Endodermal cell (in vitro differentiated cells): ENCODE measurements at regions not wholly inside any gene's neighbourhood (a gene's known extent, or its start where the extent isn't known, plus 50 kb on each side); places are given as distances from the start of the nearest gene placed in this dataset.

ENCODE experiments used
- DNase-seq: peaks from one replicate; pipeline ENCODE4 v3.0.0-alpha.2; 2017
- H3K27ac ChIP-seq: 2 replicates; pipeline ENCODE4 v1.5.1; 2013; ENCODE audit warnings: mild to moderate bottlenecking, low read depth, low read length, moderate library complexity
- H3K27me3 ChIP-seq: 2 replicates; pipeline ENCODE4 v1.6.1; 2013; ENCODE audit warnings: mild to moderate bottlenecking, low read length, moderate library complexity; ENCODE audit not compliant: insufficient read depth, control insufficient read depth, poor library complexity, severe bottlenecking
- H3K36me3 ChIP-seq: 2 replicates; pipeline ENCODE4 v1.7.0; 2013; ENCODE audit warnings: mild to moderate bottlenecking, low read length, moderate library complexity; ENCODE audit not compliant: control insufficient read depth, insufficient read depth
- H3K4me1 ChIP-seq: one replicate; pipeline ENCODE4 v1.7.0; 2013; ENCODE audit warnings: low read length; ENCODE audit not compliant: control insufficient read depth, insufficient read depth
- H3K4me3 ChIP-seq: 2 replicates; pipeline ENCODE4 v1.5.1; 2013; ENCODE audit warnings: mild to moderate bottlenecking, low read length, moderate library complexity
- H3K9ac ChIP-seq: 2 replicates; pipeline ENCODE4 v1.6.1; 2013; ENCODE audit warnings: mild to moderate bottlenecking, low read length, moderate library complexity; ENCODE audit not compliant: poor library complexity, severe bottlenecking; ENCODE audit errors: extremely low read depth
- H3K9me3 ChIP-seq: 2 replicates; pipeline ENCODE4 v1.6.1; 2013; ENCODE audit warnings: mild to moderate bottlenecking, low read length, moderate library complexity; ENCODE audit not compliant: control insufficient read depth
- H3K27ac Mint-ChIP-seq: 2 replicates; pipeline ENCODE4 v1.8.0; 2020; ENCODE audit warnings: mixed read lengths
- H3K27me3 Mint-ChIP-seq: 2 replicates; pipeline ENCODE4 v1.8.0; 2021; ENCODE audit warnings: mild to moderate bottlenecking, mixed read lengths; ENCODE audit not compliant: insufficient read depth
- H3K36me3 Mint-ChIP-seq: 2 replicates; pipeline ENCODE4 v1.8.0; 2020; ENCODE audit warnings: low read depth, mixed read lengths
- H3K4me1 Mint-ChIP-seq: 2 replicates; pipeline ENCODE4 v1.8.0; 2020; ENCODE audit warnings: mixed read lengths
- H3K4me3 Mint-ChIP-seq: 2 replicates; pipeline ENCODE4 v1.8.0; 2020; ENCODE audit warnings: mild to moderate bottlenecking, moderate library complexity, mixed read lengths
- H3K9me3 Mint-ChIP-seq: 2 replicates; pipeline ENCODE4 v1.8.0; 2020; ENCODE audit warnings: mild to moderate bottlenecking, mixed read lengths
- WGBS, 2 experiments: methylation state at CpG; one replicate each; pipeline versions ENCODE4 v1.1.5 to v1.1.7; 2013; ENCODE audit warnings: missing lambda C conversion rate in 2 of 2, mixed read lengths in 1 of 2; ENCODE audit not compliant: insufficient coverage in 1 of 2, insufficient read length in 1 of 2; 5-methylcytosine and 5-hydroxymethylcytosine counted together
- TF ChIP-seq, protein P1 (sequence below): fragments of 200-600 bp; sonication (generic); conservative IDR thresholded peaks from 2 replicates; pipeline ENCODE4 v1.5.0; 2021; ENCODE audit warnings: antibody characterized with exemption, mild to moderate bottlenecking

DNA sequence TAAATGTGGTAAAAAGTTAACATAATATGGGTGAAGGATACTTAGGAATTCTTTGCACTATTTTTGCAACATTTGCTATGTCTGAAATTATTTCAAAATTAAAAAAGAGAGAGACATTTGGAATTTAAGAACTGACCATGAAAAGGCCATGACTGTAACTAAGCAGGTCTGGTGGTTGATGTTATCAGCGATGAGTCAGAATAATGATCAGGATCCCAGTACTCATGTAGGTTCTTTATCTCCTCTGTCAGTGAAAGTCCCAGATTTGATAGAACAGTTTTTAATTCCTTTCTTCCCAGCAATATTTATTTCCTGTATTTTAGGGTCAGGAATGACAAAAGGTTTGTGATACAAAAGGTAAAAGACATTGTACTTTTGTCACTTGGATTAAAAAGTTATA is 242.4 kb upstream of the ZNF521 start:
- H3K4me3 Mint-ChIP-seq: no peak overlapping the region
- 89 to 100% methylated on average over 1 of the region's 1 CpG for WGBS, 2 experiments

DNA sequence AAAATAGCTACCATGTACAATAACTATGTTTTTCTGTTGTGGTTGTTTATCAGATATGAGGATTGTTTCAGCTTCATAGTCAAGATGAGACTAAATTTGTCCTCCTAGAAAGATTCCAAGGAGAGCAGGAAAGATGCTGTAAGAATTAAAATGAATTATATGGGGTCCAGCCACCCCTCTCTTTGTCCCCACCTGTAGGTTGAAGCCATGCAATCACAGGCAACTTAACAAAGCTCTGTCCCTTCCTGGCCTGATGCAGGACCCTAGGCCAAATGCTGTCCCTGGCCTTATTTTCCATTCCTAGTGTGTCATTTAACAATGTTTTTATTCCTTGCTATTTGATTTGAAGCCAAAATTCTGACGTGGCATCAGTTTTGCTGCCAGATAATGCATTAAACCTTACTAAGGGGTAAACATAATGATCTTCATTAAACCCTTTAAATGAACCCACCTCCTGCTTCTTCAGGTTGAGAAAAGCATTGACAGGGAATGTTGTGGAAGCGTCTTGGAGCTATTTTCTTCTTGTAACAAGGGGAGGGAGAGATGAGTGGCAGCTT is 240.9 kb upstream of the ZNF521 start:
- TF ChIP-seq, protein P1, sequence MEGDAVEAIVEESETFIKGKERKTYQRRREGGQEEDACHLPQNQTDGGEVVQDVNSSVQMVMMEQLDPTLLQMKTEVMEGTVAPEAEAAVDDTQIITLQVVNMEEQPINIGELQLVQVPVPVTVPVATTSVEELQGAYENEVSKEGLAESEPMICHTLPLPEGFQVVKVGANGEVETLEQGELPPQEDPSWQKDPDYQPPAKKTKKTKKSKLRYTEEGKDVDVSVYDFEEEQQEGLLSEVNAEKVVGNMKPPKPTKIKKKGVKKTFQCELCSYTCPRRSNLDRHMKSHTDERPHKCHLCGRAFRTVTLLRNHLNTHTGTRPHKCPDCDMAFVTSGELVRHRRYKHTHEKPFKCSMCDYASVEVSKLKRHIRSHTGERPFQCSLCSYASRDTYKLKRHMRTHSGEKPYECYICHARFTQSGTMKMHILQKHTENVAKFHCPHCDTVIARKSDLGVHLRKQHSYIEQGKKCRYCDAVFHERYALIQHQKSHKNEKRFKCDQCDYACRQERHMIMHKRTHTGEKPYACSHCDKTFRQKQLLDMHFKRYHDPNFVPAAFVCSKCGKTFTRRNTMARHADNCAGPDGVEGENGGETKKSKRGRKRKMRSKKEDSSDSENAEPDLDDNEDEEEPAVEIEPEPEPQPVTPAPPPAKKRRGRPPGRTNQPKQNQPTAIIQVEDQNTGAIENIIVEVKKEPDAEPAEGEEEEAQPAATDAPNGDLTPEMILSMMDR: peak; percentile 62
- Histone ChIP-seq H3K4me1 (no peaks in the 10 kb centered on the region), H3K27ac (no peak overlapping the region), H3K9ac (no peak overlapping the region), H3K27me3 (no peaks in the 10 kb centered on the region), H3K36me3 (no peaks in the 10 kb centered on the region), H3K4me3 (no peak overlapping the region), H3K9me3 (peaks cover 19% of the 10 kb centered on the region)
- Mint-ChIP-seq H3K4me1 (peaks cover 11% of the 10 kb centered on the region), H3K27ac (no peak overlapping the region), H3K4me3 (no peak overlapping the region), H3K36me3 (peaks cover 2% of the 10 kb centered on the region), H3K27me3 (no peaks in the 10 kb centered on the region), H3K9me3 (peaks cover 16% of the 10 kb centered on the region)
- WGBS, 2 experiments: 87 to 100% methylated on average over 1 to 2 of the region's 2 CpGs
- DNase-seq: no peak

More for the DNA sequence above, 242.4 kb upstream of the ZNF521 start:
- no peak for DNase-seq
- H3K4me1 ChIP-seq: no peaks in the 10 kb centered on the region
- H3K27me3 ChIP-seq: no peaks in the 10 kb centered on the region
- H3K27me3 Mint-ChIP-seq: no peaks in the 10 kb centered on the region
- no peak overlapping the region for H3K4me3 ChIP-seq
- no peaks in the 10 kb centered on the region for H3K36me3 ChIP-seq
- H3K27ac ChIP-seq: no peak overlapping the region
- H3K36me3 Mint-ChIP-seq: no peaks in the 10 kb centered on the region
- peaks cover 5% of the 10 kb centered on the region for H3K9me3 ChIP-seq
- no peak overlapping the region for H3K27ac Mint-ChIP-seq
- TF ChIP-seq, protein P1: no peak
- peaks cover 3% of the 10 kb centered on the region for H3K9me3 Mint-ChIP-seq
- H3K4me1 Mint-ChIP-seq: peaks cover 11% of the 10 kb centered on the region
- H3K9ac ChIP-seq: no peak overlapping the region

DNA sequence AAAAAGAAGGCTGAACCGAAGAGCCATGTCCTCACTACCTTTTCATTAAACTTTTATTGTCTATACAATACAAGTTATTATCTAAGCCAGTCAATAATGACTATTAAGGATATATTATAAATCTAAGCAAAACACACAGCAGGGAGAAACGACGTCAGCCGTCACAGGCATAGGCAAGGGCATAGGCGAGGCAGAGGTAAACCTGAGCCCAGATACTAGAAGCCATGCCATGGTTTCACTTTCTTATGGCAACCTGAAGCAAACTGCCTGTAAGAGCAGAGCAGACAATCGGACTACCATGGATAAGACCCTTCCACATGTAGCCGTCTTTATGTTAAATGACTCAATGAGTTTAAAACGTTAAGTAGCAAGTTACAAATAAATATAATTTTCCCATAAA is 238.5 kb upstream of the ZNF521 start:
- H3K4me1 Mint-ChIP-seq: peaks cover 11% of the 10 kb centered on the region
- DNase-seq: no peak
- Histone ChIP-seq H3K27me3 (no peaks in the 10 kb centered on the region), H3K9me3 (peaks cover 38% of the 10 kb centered on the region), H3K4me1 (no peaks in the 10 kb centered on the region), H3K27ac (no peak overlapping the region), H3K9ac (no peak overlapping the region), H3K4me3 (no peak overlapping the region), H3K36me3 (no peaks in the 10 kb centered on the region)
- no peak overlapping the region for H3K4me3 Mint-ChIP-seq
- peaks cover 33% of the 10 kb centered on the region for H3K9me3 Mint-ChIP-seq
- H3K36me3 Mint-ChIP-seq: peaks cover 4% of the 10 kb centered on the region
- TF ChIP-seq, protein P1: no peak
- H3K27me3 Mint-ChIP-seq: no peaks in the 10 kb centered on the region
- no peak overlapping the region for H3K27ac Mint-ChIP-seq
- WGBS, 2 experiments: 93 to 100% methylated on average over 1 to 6 of the region's 8 CpGs
